ENCODE measurements at regions not wholly inside any gene's neighbourhood (a gene's known extent, or its start where the extent isn't known, plus 50 kb on each side); places are given as distances from the start of the nearest gene placed in this dataset.

DNA sequence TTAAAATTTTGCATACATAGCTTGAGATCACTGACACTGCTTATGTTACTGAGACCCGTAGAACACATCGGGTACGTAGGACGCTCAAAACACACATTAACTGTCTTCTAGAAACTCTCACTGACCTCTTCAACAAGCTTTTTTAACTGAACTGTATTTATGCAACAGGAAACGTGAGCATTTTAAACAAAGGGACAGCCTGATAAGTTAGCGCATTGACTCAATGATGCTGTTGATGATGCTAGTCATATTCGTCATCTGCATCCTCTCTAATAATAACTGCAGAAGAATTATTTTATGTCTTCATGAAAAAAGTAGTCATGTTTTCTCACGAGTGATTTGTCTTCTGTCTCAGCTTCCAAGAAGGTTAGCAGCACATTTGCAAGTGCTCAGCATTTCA is 824.0 kb downstream of the DCDC2C start:
- POLR2A ChIA-PET = no interaction called here
- H3K36me3 Mint-ChIP-seq = no peaks in the 10 kb centered on the region
- peaks cover 0 to 18% (median 3%) of the 10 kb centered on the region in 9 donors for H3K9me3 Mint-ChIP-seq
- no peak overlapping the region for H3K27ac Mint-ChIP-seq
- H3K27me3 Mint-ChIP-seq = no peaks in the 10 kb centered on the region
- no peaks in the 10 kb centered on the region for H3K4me1 Mint-ChIP-seq
- ATAC-seq (no peak), DNase-seq (no peak)
- no peak overlapping the region for H3K4me3 Mint-ChIP-seq

- H3K36me3 Mint-ChIP-seq = no peaks in the 10 kb centered on the region
- H3K27me3 Mint-ChIP-seq = no peaks in the 10 kb centered on the region
- peaks cover 0 to 19% (median 3%) of the 10 kb centered on the region in 9 donors for H3K9me3 Mint-ChIP-seq
- ATAC-seq (no peak), DNase-seq (no peak)
- H3K27ac Mint-ChIP-seq = no peak overlapping the region
- POLR2A ChIA-PET = no interaction called here
- H3K4me3 Mint-ChIP-seq = no peak overlapping the region
- no peaks in the 10 kb centered on the region for H3K4me1 Mint-ChIP-seq
Observed at GRCh38 chr2:4528246-4528645, 824.9 kb downstream of the DCDC2C start.

DNA sequence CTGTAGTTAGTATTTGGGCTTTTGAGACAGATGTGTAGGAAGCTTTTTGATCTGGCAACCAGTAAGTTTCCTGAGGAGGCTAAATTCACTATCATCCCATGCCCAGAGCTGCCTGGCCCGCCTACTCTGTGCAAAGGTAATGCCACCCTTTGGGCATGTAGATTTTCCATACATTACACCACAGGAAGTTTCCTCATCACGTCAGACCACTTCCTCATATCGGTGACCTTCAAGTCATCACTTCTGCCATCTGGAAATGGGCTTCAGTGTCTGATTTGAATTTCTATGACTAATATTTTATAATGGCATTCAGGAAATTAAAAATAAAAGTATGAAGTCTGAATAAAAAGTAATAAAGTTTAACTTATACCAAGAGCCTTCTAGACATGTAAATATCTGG is 825.4 kb downstream of the DCDC2C start:
- Mint-ChIP-seq H3K9me3 (peaks cover 0 to 19% (median 4%) of the 10 kb centered on the region in 9 donors), H3K36me3 (no peaks in the 10 kb centered on the region), H3K4me1 (no peaks in the 10 kb centered on the region), H3K27me3 (no peaks in the 10 kb centered on the region), H3K27ac (no peak overlapping the region), H3K4me3 (no peak overlapping the region)
- POLR2A ChIA-PET = no interaction called here
- ATAC-seq (no peak), DNase-seq (no peak)

GRCh38 chr2:4529738-4530137 is 826.4 kb downstream of the DCDC2C start:
- ATAC-seq (no peak), DNase-seq (no peak)
- POLR2A ChIA-PET = no interaction called here
- Mint-ChIP-seq H3K27me3 (no peaks in the 10 kb centered on the region), H3K4me1 (no peaks in the 10 kb centered on the region), H3K27ac (no peak overlapping the region), H3K36me3 (no peaks in the 10 kb centered on the region), H3K9me3 (peaks cover 0 to 19% (median 3%) of the 10 kb centered on the region in 9 donors), H3K4me3 (no peak overlapping the region)

DNA sequence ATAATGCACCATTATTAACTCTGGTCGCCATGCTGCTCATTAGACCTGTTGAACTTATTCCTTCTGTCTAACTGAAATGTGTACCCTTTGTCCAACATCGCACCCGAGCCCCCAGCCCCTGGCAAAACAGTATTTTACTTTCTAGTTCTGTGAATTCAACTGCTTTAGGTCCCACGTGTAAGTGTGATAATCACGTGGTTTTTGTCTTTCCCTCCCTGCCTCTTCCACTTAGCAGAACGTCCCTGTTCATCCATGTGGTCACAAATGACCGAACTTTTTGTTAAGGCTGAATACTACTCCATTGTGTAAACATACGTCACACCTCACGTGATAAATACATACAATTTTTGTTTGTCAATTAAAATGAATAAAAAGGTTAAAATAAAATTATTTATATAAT is 826.9 kb downstream of the DCDC2C start:
- H3K27ac Mint-ChIP-seq = no peak overlapping the region
- H3K4me1 Mint-ChIP-seq = no peaks in the 10 kb centered on the region
- H3K27me3 Mint-ChIP-seq = no peaks in the 10 kb centered on the region
- H3K36me3 Mint-ChIP-seq = no peaks in the 10 kb centered on the region
- peaks cover 0 to 19% (median 2%) of the 10 kb centered on the region in 9 donors for H3K9me3 Mint-ChIP-seq
- H3K4me3 Mint-ChIP-seq = no peak overlapping the region
- POLR2A ChIA-PET = no interaction called here
- ATAC-seq (no peak), DNase-seq (no peak)

GRCh38 chr2:4533806-4534205 is 830.4 kb downstream of the DCDC2C start:
- no peaks in the 10 kb centered on the region for H3K4me1 Mint-ChIP-seq
- H3K4me3 Mint-ChIP-seq = no peak overlapping the region

DNA sequence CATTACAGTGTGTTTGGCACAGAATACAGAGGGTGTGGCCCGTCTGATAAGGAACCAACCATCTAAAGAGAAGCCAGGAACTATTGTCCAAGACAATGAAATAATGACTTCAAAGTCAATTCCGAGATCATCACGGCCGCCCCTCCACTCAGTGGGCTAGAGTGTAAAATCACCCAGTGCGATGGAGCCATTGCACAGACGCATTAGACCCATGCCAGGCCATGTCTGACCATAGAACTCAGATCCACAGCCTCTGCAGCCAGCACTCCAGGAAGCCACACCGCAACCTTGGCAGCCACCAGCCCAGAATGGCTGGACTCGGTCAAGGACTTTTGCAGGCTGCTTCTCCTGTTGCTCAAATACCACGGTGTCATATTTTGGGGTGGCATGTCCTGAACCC is 835.7 kb downstream of the DCDC2C start:
- ATAC-seq (no peak), DNase-seq (no peak)
- Mint-ChIP-seq H3K36me3 (no peaks in the 10 kb centered on the region), H3K4me1 (no peaks in the 10 kb centered on the region), H3K27me3 (no peaks in the 10 kb centered on the region), H3K4me3 (no peak overlapping the region), H3K27ac (no peak overlapping the region), H3K9me3 (peaks cover 0 to 19% (median 7%) of the 10 kb centered on the region in 9 donors)
- POLR2A ChIA-PET = no interaction called here

More at GRCh38 chr2:4533806-4534205, 830.4 kb downstream of the DCDC2C start:
- Mint-ChIP-seq H3K27me3 (no peaks in the 10 kb centered on the region), H3K9me3 (peaks cover 0 to 17% (median 4%) of the 10 kb centered on the region in 9 donors), H3K27ac (no peak overlapping the region), H3K36me3 (no peaks in the 10 kb centered on the region)
- ATAC-seq (no peak), DNase-seq (no peak)
- POLR2A ChIA-PET = no interaction called here

DNA sequence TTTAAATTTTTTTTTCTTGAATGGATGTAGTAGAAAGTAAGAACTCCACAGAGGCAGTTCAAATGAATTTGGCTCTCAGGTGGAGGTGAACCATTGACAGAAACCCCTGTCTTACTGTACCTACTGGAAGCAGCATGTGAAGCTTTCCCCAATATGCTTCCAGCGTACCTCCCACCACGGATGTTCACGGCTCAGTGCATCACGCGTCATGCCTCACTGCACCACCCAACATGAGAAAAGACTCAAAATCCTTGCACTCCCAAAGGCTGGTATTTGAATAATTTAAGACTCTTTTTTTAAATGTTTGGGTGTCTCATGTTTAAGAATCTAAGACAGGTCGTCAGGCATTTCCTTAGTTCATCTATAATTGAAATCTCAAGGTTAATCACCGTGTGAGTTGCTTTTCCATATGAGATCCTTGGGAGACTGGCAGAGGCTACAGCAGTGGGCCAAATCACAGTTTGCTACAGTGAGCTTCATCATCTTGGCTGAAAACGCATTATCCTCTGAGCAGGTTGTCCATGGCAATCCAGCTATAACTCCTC is 846.4 kb downstream of the DCDC2C start:
- no peaks in the 10 kb centered on the region for H3K27me3 Mint-ChIP-seq

DNA sequence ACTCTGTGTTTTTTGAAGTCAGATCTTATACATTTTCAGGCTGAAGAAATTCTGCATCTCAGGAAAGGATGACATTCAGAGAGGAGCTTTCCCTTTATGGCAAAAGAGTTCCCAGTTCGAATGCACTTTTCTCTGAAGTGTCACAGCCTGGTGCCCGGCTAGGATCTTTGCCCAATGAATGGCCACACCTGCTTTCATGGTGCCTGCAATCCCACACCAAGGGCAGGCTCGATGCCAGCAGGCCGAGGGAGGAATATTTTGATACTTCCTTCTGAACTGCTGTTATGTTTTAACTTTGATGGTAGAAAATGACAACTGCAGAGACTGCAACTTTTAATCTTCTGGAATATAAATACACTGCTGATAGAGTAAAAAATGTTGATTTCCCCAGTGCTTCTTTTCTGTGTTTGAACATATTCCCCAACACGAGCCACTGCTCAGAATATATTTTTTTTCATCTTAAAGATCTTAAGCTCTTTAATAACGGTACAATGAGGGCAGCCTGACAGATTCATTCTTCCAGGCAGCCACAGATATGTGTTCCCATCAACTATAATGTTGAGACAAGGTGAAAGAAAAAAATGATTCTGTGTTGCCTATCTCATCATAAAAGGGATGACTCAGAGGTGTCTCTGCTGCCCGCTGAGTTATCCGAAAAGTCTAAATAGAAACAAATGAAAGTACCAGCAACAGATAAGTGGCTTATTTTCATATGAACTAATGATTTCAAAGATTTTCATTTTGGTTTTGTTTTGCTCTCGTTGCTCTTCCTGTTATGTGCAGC is 848.5 kb downstream of the DCDC2C start:
- Mint-ChIP-seq H3K36me3 (no peaks in the 10 kb centered on the region), H3K4me1 (no peaks in the 10 kb centered on the region), H3K4me3 (no peak overlapping the region), H3K9me3 (peaks cover 4 to 18% (median 9%) of the 10 kb centered on the region in 9 donors), H3K27me3 (no peaks in the 10 kb centered on the region), H3K27ac (no peak overlapping the region)
- ATAC-seq (no peak), DNase-seq (no peak)
- POLR2A ChIA-PET = no interaction called here

More for the DNA sequence above, 846.4 kb downstream of the DCDC2C start:
- H3K36me3 Mint-ChIP-seq = no peaks in the 10 kb centered on the region
- no peak overlapping the region for H3K27ac Mint-ChIP-seq
- POLR2A ChIA-PET = no interaction called here
- H3K9me3 Mint-ChIP-seq = peaks cover 4 to 18% (median 8%) of the 10 kb centered on the region in 9 donors
- DNase-seq (no peak), ATAC-seq (no peak)
- no peak overlapping the region for H3K4me3 Mint-ChIP-seq
- no peaks in the 10 kb centered on the region for H3K4me1 Mint-ChIP-seq

DNA sequence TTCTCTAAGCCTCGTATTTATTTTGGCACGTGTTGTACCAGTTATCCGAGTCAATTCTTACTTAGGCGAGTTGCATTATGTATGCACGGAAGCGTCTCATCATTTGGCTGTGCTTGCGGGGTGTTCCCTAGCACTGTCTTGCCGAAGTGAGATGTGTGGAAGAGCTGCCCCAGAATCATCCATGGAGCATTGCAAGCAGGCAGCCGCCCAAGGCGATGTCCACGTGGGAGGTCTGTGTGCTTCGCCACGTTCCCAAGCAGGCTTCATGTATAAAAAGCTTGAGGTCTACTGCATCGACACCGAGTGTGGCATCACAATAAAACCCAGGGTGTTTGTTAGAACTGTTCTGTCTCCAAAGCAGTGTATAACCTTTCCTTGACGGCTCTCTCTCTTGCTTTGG is 849.9 kb downstream of the DCDC2C start:
- POLR2A ChIA-PET = no interaction called here
- no peak overlapping the region for H3K27ac Mint-ChIP-seq
- peaks cover 4 to 14% (median 9%) of the 10 kb centered on the region in 9 donors for H3K9me3 Mint-ChIP-seq
- no peak for DNase-seq
- no peaks in the 10 kb centered on the region for H3K4me1 Mint-ChIP-seq
- no peaks in the 10 kb centered on the region for H3K27me3 Mint-ChIP-seq
- no peak overlapping the region for H3K4me3 Mint-ChIP-seq
- no peaks in the 10 kb centered on the region for H3K36me3 Mint-ChIP-seq
- ATAC-seq = no peak

DNA sequence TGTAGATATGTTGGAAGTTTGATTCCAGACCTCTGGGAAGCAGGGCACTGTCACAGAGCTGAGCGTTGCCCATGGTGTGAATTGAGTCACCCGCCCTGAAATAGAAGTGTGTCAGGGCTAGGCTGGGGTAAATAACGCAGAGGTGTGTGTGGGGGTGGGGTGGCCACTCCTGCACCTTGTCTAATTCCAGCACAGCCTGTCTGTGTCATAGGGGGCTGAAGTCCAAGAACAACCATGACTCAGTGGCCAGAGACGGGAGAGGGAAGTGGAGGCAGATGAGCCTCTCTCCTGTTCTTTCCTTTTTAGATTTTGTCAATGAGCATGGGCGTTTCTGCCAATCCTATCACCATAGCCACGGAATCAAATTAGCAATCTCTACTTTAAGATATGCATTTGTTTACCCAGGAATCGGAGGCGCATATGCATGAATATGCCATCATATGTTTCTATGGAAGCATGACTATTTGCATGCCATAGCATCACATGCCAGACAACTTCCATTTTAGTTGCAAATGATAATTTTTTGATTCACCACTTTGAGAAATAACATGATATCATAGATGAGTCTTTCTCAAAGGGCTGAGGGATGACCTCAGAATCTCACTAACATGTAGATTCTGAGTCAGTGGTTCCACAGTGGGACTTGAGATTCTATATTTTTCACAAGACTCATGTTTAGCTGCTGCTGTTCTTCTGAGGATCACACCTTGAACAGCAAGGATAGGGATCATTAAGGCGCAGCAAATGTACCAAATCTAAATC is 852.9 kb downstream of the DCDC2C start:
- Mint-ChIP-seq H3K4me3 (no peak overlapping the region), H3K9me3 (peaks cover 0 to 13% (median 9%) of the 10 kb centered on the region in 9 donors)

DNA sequence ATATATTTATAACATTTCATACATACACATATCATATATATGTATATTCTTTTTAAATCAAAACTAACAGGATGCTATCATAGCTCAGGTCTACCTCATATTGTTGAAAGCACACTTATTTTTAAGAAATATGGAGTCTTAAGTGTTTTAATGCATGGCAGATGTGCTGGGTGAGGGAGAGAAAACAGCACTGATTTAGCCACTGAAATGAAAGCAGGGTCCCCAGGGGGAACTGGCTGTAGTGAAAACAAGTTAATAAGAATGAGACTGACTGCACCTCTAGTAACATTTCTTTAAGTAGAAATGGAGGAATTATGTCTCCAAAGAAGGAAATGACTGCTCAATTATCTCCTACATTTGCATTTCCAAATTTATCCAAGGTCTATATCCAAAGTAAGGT is 857.8 kb downstream of the DCDC2C start:
- ATAC-seq (no peak), DNase-seq (no peak)
- Mint-ChIP-seq H3K4me3 (no peak overlapping the region), H3K27me3 (no peaks in the 10 kb centered on the region), H3K4me1 (no peaks in the 10 kb centered on the region), H3K36me3 (no peaks in the 10 kb centered on the region), H3K9me3 (peaks cover 0 to 20% (median 7%) of the 10 kb centered on the region in 9 donors), H3K27ac (no peak overlapping the region)
- POLR2A ChIA-PET = no interaction called here

More for the DNA sequence above, 852.9 kb downstream of the DCDC2C start:
- no peak overlapping the region for H3K27ac Mint-ChIP-seq
- POLR2A ChIA-PET = no interaction called here
- H3K4me1 Mint-ChIP-seq = no peaks in the 10 kb centered on the region
- ATAC-seq = no peak
- no peak for DNase-seq
- H3K36me3 Mint-ChIP-seq = no peaks in the 10 kb centered on the region
- no peaks in the 10 kb centered on the region for H3K27me3 Mint-ChIP-seq

DNA sequence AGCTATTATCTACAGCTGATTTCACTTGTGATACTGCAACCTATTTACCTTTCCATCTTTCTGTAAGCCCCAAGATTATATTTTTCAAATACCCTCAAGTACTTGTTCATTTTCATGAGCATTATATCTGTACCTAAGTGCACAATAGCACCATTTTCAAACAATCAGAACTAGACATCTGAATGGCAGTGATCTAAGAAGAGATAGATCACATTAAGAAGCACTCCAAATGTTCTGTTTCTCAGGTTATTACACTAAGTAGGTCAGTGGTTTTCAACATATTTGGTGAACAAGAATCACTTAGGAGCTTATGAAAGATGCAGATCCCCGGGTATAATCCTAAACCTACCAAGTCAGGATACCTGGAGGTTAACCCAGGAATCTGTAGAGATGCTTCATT is 872.7 kb downstream of the DCDC2C start:
- Mint-ChIP-seq H3K27ac (no peak overlapping the region), H3K9me3 (peaks cover 0 to 37% (median 8%) of the 10 kb centered on the region in 9 donors), H3K27me3 (no peaks in the 10 kb centered on the region), H3K4me1 (no peaks in the 10 kb centered on the region), H3K36me3 (no peaks in the 10 kb centered on the region), H3K4me3 (no peak overlapping the region)
- DNase-seq = no peak
- ATAC-seq = no peak
- POLR2A ChIA-PET = no interaction called here
